Smooth muscle cell (in vitro differentiated cells): ENCODE measurements at regions not wholly inside any gene's neighbourhood (a gene's known extent, or its start where the extent isn't known, plus 50 kb on each side); places are given as distances from the start of the nearest gene placed in this dataset.
A peak's percentile ranks its signal among the peaks of the same experiment; 100 is the strongest.

Experiments
- DNase-seq: peaks from one replicate; lab custom pipeline; 2025; ENCODE audit not compliant: unreplicated experiment; lab: John Stamatoyannopoulos, UW
- H2AFZ ChIP-seq: fragments of 200-600 bp; sonication (generic); 2 replicates; pipeline ENCODE4 v1.6.0; 2016; ENCODE audit warnings: antibody characterized with exemption, low read depth, mild to moderate bottlenecking
- H3F3A ChIP-seq: fragments of 200-600 bp; sonication (generic); 2 replicates; pipeline ENCODE4 v1.6.0; 2017; ENCODE audit warnings: antibody characterized with exemption, low read depth
- H3K27ac ChIP-seq: fragments of 200-600 bp; sonication (generic); 2 replicates; pipeline ENCODE4 v1.5.1; 2016; ENCODE audit warnings: low read depth, mild to moderate bottlenecking
- H3K27me3 ChIP-seq: fragments of 200-600 bp; sonication (generic); 2 replicates; pipeline ENCODE4 v1.6.1; 2016; ENCODE audit warnings: low read depth, mild to moderate bottlenecking
- H3K36me3 ChIP-seq: fragments of 200-600 bp; sonication (generic); 2 replicates; pipeline ENCODE4 v1.5.1; 2016; ENCODE audit warnings: low read depth
- H3K4me1 ChIP-seq: fragments of 200-600 bp; sonication (generic); 2 replicates; pipeline ENCODE4 v1.5.1; 2016; ENCODE audit warnings: low read depth
- H3K4me2 ChIP-seq: fragments of 200-600 bp; sonication (generic); 2 replicates; pipeline ENCODE4 v1.6.0; 2016; ENCODE audit warnings: mild to moderate bottlenecking
- H3K4me3 ChIP-seq: fragments of 200-600 bp; sonication (generic); 2 replicates; pipeline ENCODE4 v1.5.1; 2016; ENCODE audit warnings: mild to moderate bottlenecking
- H3K79me2 ChIP-seq: fragments of 200-600 bp; sonication (generic); 2 replicates; pipeline ENCODE4 v1.6.0; 2016; ENCODE audit warnings: low read depth, mild to moderate bottlenecking
- H3K9ac ChIP-seq: fragments of 200-600 bp; sonication (generic); 2 replicates; pipeline ENCODE4 v1.6.0; 2016; ENCODE audit warnings: low read depth
- H3K9me3 ChIP-seq: fragments of 200-600 bp; sonication (generic); replicated peaks from 2 replicates; pipeline ENCODE4 v1.5.1; 2016; ENCODE audit warnings: low read depth
- H4K20me1 ChIP-seq: fragments of 200-600 bp; sonication (generic); 2 replicates; pipeline ENCODE4 v1.6.0; 2016; ENCODE audit warnings: low read depth
- CTCF ChIP-seq: fragments of 200-600 bp; sonication (generic); IDR thresholded peaks from 2 replicates; pipeline ENCODE4 v1.5.1; 2017; ENCODE audit warnings: borderline replicate concordance, mild to moderate bottlenecking, antibody characterized with exemption; ENCODE audit not compliant: insufficient read depth, poor library complexity, severe bottlenecking
- WGBS: methylation state at CpG from one replicate; pipeline ENCODE4 v1.1.7; 2016; ENCODE audit warnings: low lambda C conversion rate; 5-methylcytosine and 5-hydroxymethylcytosine counted together

GRCh38 chr15:77753281-77753873 lies 120.7 kb upstream of the LINGO1 start:
- Histone ChIP-seq H3K4me3 (no peak overlapping the region), H4K20me1 (no peaks in the 10 kb centered on the region), H2AFZ (no peak overlapping the region), H3K9me3 (no peaks in the 10 kb centered on the region), H3K36me3 (no peaks in the 10 kb centered on the region), H3K27ac (no peak overlapping the region), H3K9ac (no peak overlapping the region), H3K4me1 (no peaks in the 10 kb centered on the region), H3K27me3 (no peaks in the 10 kb centered on the region), H3F3A (no peaks in the 10 kb centered on the region), H3K79me2 (no peaks in the 10 kb centered on the region), H3K4me2 (no peak overlapping the region)
- DNase-seq, result peak; percentile 13
- 51% methylated on average over 9 of the region's 9 CpGs for WGBS
- TF ChIP-seq CTCF, result no peak

GRCh38 chr15:77749998-77750540 lies 117.4 kb upstream of the LINGO1 start:
- Histone ChIP-seq H2AFZ (no peak overlapping the region), H4K20me1 (no peaks in the 10 kb centered on the region), H3K4me1 (no peaks in the 10 kb centered on the region), H3K4me2 (no peak overlapping the region), H3K27me3 (no peaks in the 10 kb centered on the region), H3K79me2 (no peaks in the 10 kb centered on the region), H3K4me3 (no peak overlapping the region), H3K36me3 (no peaks in the 10 kb centered on the region), H3K9me3 (no peaks in the 10 kb centered on the region), H3F3A (no peaks in the 10 kb centered on the region), H3K9ac (no peak overlapping the region), H3K27ac (no peak overlapping the region)
- no peak for DNase-seq
- no peak for TF ChIP-seq CTCF
- 82% methylated on average over 15 of the region's 15 CpGs for WGBS

GRCh38 chr15:77749236-77749997 lies 116.7 kb upstream of the LINGO1 start:
- WGBS, result 82% methylated on average over 6 of the region's 6 CpGs
- Histone ChIP-seq H3F3A (no peaks in the 10 kb centered on the region), H3K4me2 (no peak overlapping the region), H4K20me1 (no peaks in the 10 kb centered on the region), H3K4me1 (no peaks in the 10 kb centered on the region), H2AFZ (no peak overlapping the region), H3K4me3 (no peak overlapping the region), H3K27ac (no peak overlapping the region), H3K9me3 (no peaks in the 10 kb centered on the region), H3K27me3 (no peaks in the 10 kb centered on the region), H3K79me2 (no peaks in the 10 kb centered on the region), H3K9ac (no peak overlapping the region), H3K36me3 (no peaks in the 10 kb centered on the region)
- no peak for DNase-seq
- TF ChIP-seq CTCF, result no peak
